Stomach (tissue), 8 donors: ENCODE measurements at regions not wholly inside any gene's neighbourhood (a gene's known extent, or its start where the extent isn't known, plus 50 kb on each side); places are given as distances from the start of the nearest gene placed in this dataset.

Source experiments
- DNase-seq, 2 donors: peaks; one replicate each; pipeline versions ENCODE4 v3.0.0 to v3.0.0-alpha.2; 2013 to 2019
- H3K27ac ChIP-seq, 5 donors: fragments of 200-600 bp in 4 of 5; sonication (generic) in 4 of 5; one replicate each; pipeline ENCODE4 v1.5.1; 2013 to 2019; ENCODE audit warnings: mild to moderate bottlenecking in 1 of 5, moderate library complexity in 1 of 5
- H3K27me3 ChIP-seq, 3 donors: fragments of 200-600 bp; sonication (generic); one replicate each; pipeline ENCODE4 v1.5.1; 2017 to 2019; ENCODE audit warnings: mixed run types in 1 of 3
- H3K36me3 ChIP-seq, 4 donors: fragments of 200-600 bp; sonication (generic); 1 replicate in 3 of 4; 2 replicates in 1 of 4; pipeline ENCODE4 v1.5.1; 2016 to 2019
- H3K4me1 ChIP-seq, 4 donors: fragments of 200-600 bp; sonication (generic); one replicate each; pipeline ENCODE4 v1.5.1; 2016 to 2019
- H3K4me3 ChIP-seq, 4 donors: fragments of 200-600 bp; sonication (generic) in 3 of 4; one replicate each; pipeline ENCODE4 v1.5.1; 2016 to 2019; ENCODE audit warnings: mild to moderate bottlenecking in 1 of 4
- H3K9me3 ChIP-seq, 4 donors: fragments of 200-600 bp; sonication (generic); one replicate each; pipeline ENCODE4 v1.5.1; 2016 to 2019
- CTCF ChIP-seq, 7 experiments: fragments of 450-650 bp in 4 of 7; fragments of 200-600 bp in 3 of 7; sonication (generic) in 3 of 7; IDR thresholded peaks; one replicate each; pipeline ENCODE4 v1.5.1; 2016 to 2019; ENCODE audit warnings: antibody characterized with exemption in 7 of 7, control low read depth in 2 of 7, mild to moderate bottlenecking in 1 of 7
- EP300 ChIP-seq: sonication (generic); formaldehyde crosslinking; IDR thresholded peaks from one replicate; pipeline ENCODE4 v1.6.1; 2017; ENCODE audit warnings: antibody characterized with exemption
- POLR2A ChIP-seq, 4 donors: fragments of 450-650 bp; IDR thresholded peaks; one replicate each; pipeline ENCODE4 v1.6.1; 2016; ENCODE audit warnings: antibody characterized with exemption in 4 of 4, control low read depth in 2 of 4, mild to moderate bottlenecking in 1 of 4, moderate library complexity in 1 of 4
- POLR2AphosphoS5 ChIP-seq, 3 donors: sonication (generic); formaldehyde crosslinking; IDR thresholded peaks; one replicate each; pipeline ENCODE4 v1.6.1; 2016; ENCODE audit warnings: antibody characterized with exemption in 3 of 3
- WGBS, 5 donors: extraction: QIAGEN DNeasy Blood & Tissue Kit in 3 of 5; methylation state at CpG; one replicate each; pipeline versions ENCODE4 v1.1.5 to v1.1.7; 2013 to 2018; 5-methylcytosine and 5-hydroxymethylcytosine counted together
- intact Hi-C: fragments of 100-400 bp; cut with DNase I; formaldehyde crosslinking; loops from one replicate; pipeline ENCODE4 v1.15.1; 2023; ENCODE audit warnings: low total_unique reads
- donor health status: healthy with polysubstance abuse.
- donor health status: Bipolar disorder and iron deficiency.
- donor health status: healthy.

GRCh38 chr18:41457765-41458326, 497.2 kb upstream of the PIK3C3 start:
- no peak for TF ChIP-seq POLR2AphosphoS5 (IDR thresholded peaks at IDR 0.05)
- no peak for TF ChIP-seq CTCF (IDR thresholded peaks at IDR 0.05)
- TF ChIP-seq POLR2A (IDR thresholded peaks at IDR 0.05) = no peak
- no peak for TF ChIP-seq EP300
- intact Hi-C loops = no loop called here
- Histone ChIP-seq H3K9me3 (no peaks in the 10 kb centered on the region), H3K36me3 (no peaks in the 10 kb centered on the region), H3K4me1 (no peaks in the 10 kb centered on the region), H3K27me3 (no peaks in the 10 kb centered on the region), H3K4me3 (no peak overlapping the region), H3K27ac (no peak overlapping the region)
- 67 to 81% (median 73%) methylated on average over 13 of the region's 13 CpGs for WGBS, 5 donors
- no peak for DNase-seq

GRCh38 chr18:41456831-41457230, 498.2 kb upstream of the PIK3C3 start:
- TF ChIP-seq CTCF (IDR thresholded peaks at IDR 0.05) (no peak), POLR2AphosphoS5 (IDR thresholded peaks at IDR 0.05) (no peak), POLR2A (IDR thresholded peaks at IDR 0.05) (no peak), EP300 (no peak)

GRCh38 chr18:41449612-41450011, 505.4 kb upstream of the PIK3C3 start:
- no peaks in the 10 kb centered on the region for H3K27me3 ChIP-seq
- H3K27ac ChIP-seq = no peak overlapping the region
- H3K4me1 ChIP-seq = no peaks in the 10 kb centered on the region
- no peak overlapping the region for H3K4me3 ChIP-seq
- TF ChIP-seq EP300 (no peak), CTCF (IDR thresholded peaks at IDR 0.05) (no peak), POLR2A (IDR thresholded peaks at IDR 0.05) (no peak), POLR2AphosphoS5 (IDR thresholded peaks at IDR 0.05) (no peak)
- intact Hi-C loops = no loop called here
- no peaks in the 10 kb centered on the region for H3K36me3 ChIP-seq
- no peak for DNase-seq
- no peaks in the 10 kb centered on the region for H3K9me3 ChIP-seq

More at GRCh38 chr18:41456831-41457230, 498.2 kb upstream of the PIK3C3 start:
- 85 to 93% (median 89%) methylated on average over 4 of the region's 4 CpGs for WGBS, 5 donors
- no peaks in the 10 kb centered on the region for H3K36me3 ChIP-seq
- DNase-seq = no peak
- no peak overlapping the region for H3K27ac ChIP-seq
- intact Hi-C loops = no loop called here
- no peak overlapping the region for H3K4me3 ChIP-seq
- H3K9me3 ChIP-seq = no peaks in the 10 kb centered on the region
- H3K4me1 ChIP-seq = no peaks in the 10 kb centered on the region
- no peaks in the 10 kb centered on the region for H3K27me3 ChIP-seq

GRCh38 chr18:41444943-41445342, 510.1 kb upstream of the PIK3C3 start:
- peaks cover 0 to 2% (median 0%) of the 10 kb centered on the region in 4 donors for H3K9me3 ChIP-seq
- no peaks in the 10 kb centered on the region for H3K27me3 ChIP-seq
- H3K4me3 ChIP-seq = no peak overlapping the region
- no peaks in the 10 kb centered on the region for H3K36me3 ChIP-seq
- no peak for DNase-seq
- H3K27ac ChIP-seq = no peak overlapping the region
- no peak for TF ChIP-seq CTCF (IDR thresholded peaks at IDR 0.05)
- TF ChIP-seq POLR2AphosphoS5 (IDR thresholded peaks at IDR 0.05) = no peak
- TF ChIP-seq EP300 = no peak
- TF ChIP-seq POLR2A (IDR thresholded peaks at IDR 0.05) = no peak
- no peaks in the 10 kb centered on the region for H3K4me1 ChIP-seq
- intact Hi-C loops = no loop called here
- WGBS, 5 donors = 74 to 86% (median 80%) methylated on average over 2 of the region's 2 CpGs
